Natural killer cell (primary cell): ENCODE measurements at regions not wholly inside any gene's neighbourhood (a gene's known extent, or its start where the extent isn't known, plus 50 kb on each side); places are given as distances from the start of the nearest gene placed in this dataset.
"Not testable (repeated sequence)": the region's sequence is repeated elsewhere in the genome, so short reads cannot be mapped to it uniquely, and the experiment has no call there.

Source experiments
- ATAC-seq, 3 donors: fragments of 150-1000 bp in 2 of 3; fragments of 200-7000 bp in 1 of 3; cut with Tn5 transposase; 1 replicate in 1 of 3; 2 replicates in 2 of 3; pipeline ENCODE4 v1.10.0; 2021; ENCODE audit warnings: mild to moderate bottlenecking in 2 of 3, moderate library complexity in 2 of 3
- DNase-seq, 2 donors: peaks; one replicate each; pipeline versions ENCODE4 v3.0.0 to v3.0.0-alpha.2; 2013 to 2021; ENCODE audit warnings: mixed read lengths in 1 of 2
- H3K27ac ChIP-seq: one replicate; pipeline ENCODE4 v1.5.1; 2013; ENCODE audit warnings: mild to moderate bottlenecking, low read length
- H3K27me3 ChIP-seq: one replicate; pipeline ENCODE4 v1.6.1; 2013; ENCODE audit warnings: low read length; ENCODE audit not compliant: control insufficient read depth, insufficient read depth
- H3K36me3 ChIP-seq: one replicate; pipeline ENCODE4 v1.6.1; 2013; ENCODE audit warnings: low read length; ENCODE audit not compliant: control insufficient read depth, insufficient read depth
- H3K4me1 ChIP-seq: one replicate; pipeline ENCODE4 v1.6.1; 2013; ENCODE audit warnings: low read length; ENCODE audit not compliant: control insufficient read depth, insufficient read depth
- H3K4me3 ChIP-seq: one replicate; pipeline ENCODE4 v1.5.1; 2013; ENCODE audit warnings: low read length
- H3K9me3 ChIP-seq: one replicate; pipeline ENCODE4 v1.6.1; 2013; ENCODE audit warnings: low read length; ENCODE audit not compliant: control insufficient read depth, insufficient read depth
- H3K27ac Mint-ChIP-seq, 2 donors: one replicate each; pipeline ENCODE4 v1.8.0; 2022; ENCODE audit warnings: mild to moderate bottlenecking in 2 of 2, mixed read lengths in 2 of 2, moderate library complexity in 1 of 2
- H3K27me3 Mint-ChIP-seq, 2 donors: one replicate each; pipeline ENCODE4 v1.8.0; 2022; ENCODE audit warnings: low read depth in 2 of 2, mixed read lengths in 2 of 2
- H3K36me3 Mint-ChIP-seq: one replicate; pipeline ENCODE4 v1.8.0; 2022; ENCODE audit warnings: mixed read lengths
- H3K4me1 Mint-ChIP-seq, 2 donors: one replicate each; pipeline ENCODE4 v1.8.0; 2022; ENCODE audit warnings: mixed read lengths in 2 of 2
- H3K4me3 Mint-ChIP-seq: one replicate; pipeline ENCODE4 v1.8.0; 2022; ENCODE audit warnings: mild to moderate bottlenecking, moderate library complexity, mixed read lengths
- H3K9me3 Mint-ChIP-seq, 2 donors: one replicate each; pipeline ENCODE4 v1.8.0; 2022; ENCODE audit warnings: mixed read lengths in 2 of 2
- WGBS: methylation state at CpG from one replicate; pipeline ENCODE4 v1.1.7; 2013; ENCODE audit warnings: missing lambda C conversion rate; ENCODE audit not compliant: insufficient coverage; 5-methylcytosine and 5-hydroxymethylcytosine counted together
- intact Hi-C: fragments of 100-400 bp; cut with micrococcal nuclease; formaldehyde crosslinking; loops from one replicate; pipeline ENCODE4 v1.14.2; 2022
- TF ChIP-seq, protein P1 (sequence below): fragments of 200-600 bp; IDR thresholded peaks from one replicate; pipeline ENCODE4 v1.8.0; 2022; ENCODE audit warnings: antibody characterized with exemption

GRCh38 chr3:101913168-101913567 is 63.9 kb downstream of the NFKBIZ start:
- H3K27ac Mint-ChIP-seq, result no peak overlapping the region
- Histone ChIP-seq H3K4me1 (no peaks in the 10 kb centered on the region), H3K9me3 (no peaks in the 10 kb centered on the region), H3K27me3 (no peaks in the 10 kb centered on the region), H3K36me3 (no peaks in the 10 kb centered on the region), H3K4me3 (no peak overlapping the region), H3K27ac (no peak overlapping the region)
- intact Hi-C loops, result no loop called here
- no peaks in the 10 kb centered on the region for H3K36me3 Mint-ChIP-seq
- DNase-seq (no peak), ATAC-seq (no peak)
- no peaks in the 10 kb centered on the region for H3K4me1 Mint-ChIP-seq
- H3K9me3 Mint-ChIP-seq, result no peaks in the 10 kb centered on the region
- TF ChIP-seq, protein P1, sequence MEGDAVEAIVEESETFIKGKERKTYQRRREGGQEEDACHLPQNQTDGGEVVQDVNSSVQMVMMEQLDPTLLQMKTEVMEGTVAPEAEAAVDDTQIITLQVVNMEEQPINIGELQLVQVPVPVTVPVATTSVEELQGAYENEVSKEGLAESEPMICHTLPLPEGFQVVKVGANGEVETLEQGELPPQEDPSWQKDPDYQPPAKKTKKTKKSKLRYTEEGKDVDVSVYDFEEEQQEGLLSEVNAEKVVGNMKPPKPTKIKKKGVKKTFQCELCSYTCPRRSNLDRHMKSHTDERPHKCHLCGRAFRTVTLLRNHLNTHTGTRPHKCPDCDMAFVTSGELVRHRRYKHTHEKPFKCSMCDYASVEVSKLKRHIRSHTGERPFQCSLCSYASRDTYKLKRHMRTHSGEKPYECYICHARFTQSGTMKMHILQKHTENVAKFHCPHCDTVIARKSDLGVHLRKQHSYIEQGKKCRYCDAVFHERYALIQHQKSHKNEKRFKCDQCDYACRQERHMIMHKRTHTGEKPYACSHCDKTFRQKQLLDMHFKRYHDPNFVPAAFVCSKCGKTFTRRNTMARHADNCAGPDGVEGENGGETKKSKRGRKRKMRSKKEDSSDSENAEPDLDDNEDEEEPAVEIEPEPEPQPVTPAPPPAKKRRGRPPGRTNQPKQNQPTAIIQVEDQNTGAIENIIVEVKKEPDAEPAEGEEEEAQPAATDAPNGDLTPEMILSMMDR, result no peak
- no peak overlapping the region for H3K4me3 Mint-ChIP-seq
- peaks cover 3 to 22% of the 10 kb centered on the region in 2 donors for H3K27me3 Mint-ChIP-seq
- 93% methylated on average over 1 of the region's 2 CpGs for WGBS

DNA sequence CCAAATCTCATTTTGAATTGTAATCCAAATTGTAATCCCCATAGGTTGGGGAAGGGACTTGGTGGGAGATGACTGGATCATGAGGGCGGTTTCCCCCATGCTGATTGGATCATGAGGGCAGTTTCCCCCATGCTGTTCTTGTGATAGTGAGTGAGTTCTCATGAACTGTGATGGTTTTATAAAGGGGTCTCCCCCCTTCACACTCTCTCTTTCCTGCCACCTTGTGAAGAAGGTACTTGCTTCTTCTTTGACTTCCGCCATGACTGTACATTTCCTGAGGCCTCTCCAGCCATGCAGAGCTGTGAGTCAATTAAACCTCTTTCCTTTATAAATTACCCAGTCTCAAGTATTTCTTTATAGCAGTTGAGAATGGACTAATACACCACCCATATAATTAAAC is 68.4 kb downstream of the NFKBIZ start:
- H3K4me1 Mint-ChIP-seq, intact Hi-C loops, H3K36me3 Mint-ChIP-seq, H3K4me1 ChIP-seq, H3K27ac ChIP-seq, H3K4me3 Mint-ChIP-seq, ATAC-seq, H3K9me3 Mint-ChIP-seq, H3K9me3 ChIP-seq, H3K27me3 ChIP-seq, DNase-seq, H3K36me3 ChIP-seq, H3K4me3 ChIP-seq, H3K27ac Mint-ChIP-seq: not testable (repeated sequence)
- 94% methylated on average over 2 of the region's 2 CpGs for WGBS
- peaks cover 0 to 14% of the 10 kb centered on the region in 2 donors for H3K27me3 Mint-ChIP-seq

GRCh38 chr3:101922151-101922725 is 72.9 kb downstream of the NFKBIZ start:
- H3K27ac Mint-ChIP-seq, H3K4me3 ChIP-seq, H3K9me3 ChIP-seq, H3K36me3 Mint-ChIP-seq, H3K36me3 ChIP-seq, H3K27me3 ChIP-seq, ATAC-seq, H3K27ac ChIP-seq, DNase-seq, H3K4me1 Mint-ChIP-seq, H3K4me3 Mint-ChIP-seq, H3K4me1 ChIP-seq, H3K9me3 Mint-ChIP-seq, intact Hi-C loops, H3K27me3 Mint-ChIP-seq: not testable (repeated sequence)
- 71% methylated on average over 3 of the region's 3 CpGs for WGBS

- H3K9me3 Mint-ChIP-seq, ATAC-seq, H3K4me1 Mint-ChIP-seq, H3K27me3 Mint-ChIP-seq, H3K4me3 ChIP-seq, H3K27ac Mint-ChIP-seq, H3K4me1 ChIP-seq, H3K36me3 Mint-ChIP-seq, intact Hi-C loops, H3K9me3 ChIP-seq, H3K4me3 Mint-ChIP-seq, H3K27ac ChIP-seq, H3K27me3 ChIP-seq, H3K36me3 ChIP-seq: not testable (repeated sequence)
- WGBS, result 100% methylated on average over 2 of the region's 2 CpGs
- peak in 1 of 2 donors; percentile 22 for DNase-seq
Measured at GRCh38 chr3:101924621-101925020, 75.3 kb downstream of the NFKBIZ start.

DNA sequence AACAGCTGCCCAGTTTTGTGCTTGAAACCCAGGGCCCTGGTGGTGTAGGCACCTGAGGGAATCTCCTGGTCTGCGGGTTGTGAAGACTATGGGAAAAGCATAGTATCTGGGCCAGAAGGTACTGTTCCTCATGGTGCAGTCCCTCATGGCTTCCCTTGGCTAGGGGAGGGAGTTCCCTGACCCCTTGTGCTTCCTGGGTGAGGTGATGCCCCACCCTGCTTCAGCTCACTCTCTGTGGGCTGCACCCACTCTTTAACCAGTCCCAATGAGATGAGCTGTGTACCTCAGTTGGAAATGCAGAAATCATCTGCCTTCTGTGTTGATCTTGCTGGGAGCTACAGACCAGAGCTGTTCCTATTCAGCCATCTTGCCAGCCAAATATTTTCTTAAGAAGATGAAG is 75.8 kb downstream of the NFKBIZ start:
- H3K27ac ChIP-seq, H3K36me3 Mint-ChIP-seq, H3K27me3 ChIP-seq, H3K9me3 ChIP-seq, H3K4me1 Mint-ChIP-seq, H3K4me3 Mint-ChIP-seq, H3K9me3 Mint-ChIP-seq, H3K4me3 ChIP-seq, H3K27ac Mint-ChIP-seq, H3K4me1 ChIP-seq, H3K27me3 Mint-ChIP-seq, DNase-seq, H3K36me3 ChIP-seq, intact Hi-C loops, ATAC-seq: not testable (repeated sequence)
- WGBS, result 89% methylated on average over 1 of the region's 1 CpG
